ENCODE measurements at regions not wholly inside any gene's neighbourhood (a gene's known extent, or its start where the extent isn't known, plus 50 kb on each side); places are given as distances from the start of the nearest gene placed in this dataset.

GRCh38 chr5:133889271-133889905, 79.0 kb downstream of the C5orf15 start (continued):
- TF ChIP-seq RELA (IDR thresholded peaks at IDR 0.05; ENCODE audit: borderline replicate concordance, partially characterized antibody) (no peak), SUZ12 (IDR thresholded peaks at IDR 0.05; ENCODE audit: unreplicated experiment) (no peak), CREB1 (IDR thresholded peaks at IDR 0.05; ENCODE audit: low read depth) (no peak)

- H3K4me3 ChIP-seq = no peak overlapping the region
- H3K4me1 ChIP-seq (ENCODE audit: control insufficient read depth, insufficient read depth, low read length) = no peaks in the 10 kb centered on the region
- no peaks in the 10 kb centered on the region for H4K20me1 ChIP-seq (ENCODE audit: control insufficient read depth, insufficient read depth)
- ChIA-PET SMC1A (ENCODE audit: uncharacterized antibody, unreplicated experiment) (interaction anchor here (2.0 kb wide), 1 partner anchor 46 kb away, joined by 5 read pairs; no protein-coding TSS in a partner anchor), POLR2A (no interaction called here), RAD21 (ENCODE audit: unreplicated experiment) (interaction anchor here (0.6 to 1.4 kb wide), 3 partner anchors 20 to 48 kb away, joined by 3 to 6 read pairs (median 4); no protein-coding TSS in a partner anchor), CTCF (no interaction called here)
- H3K36me3 ChIP-seq (ENCODE audit: control insufficient read depth in 2 of 2, insufficient read depth in 2 of 2, low read length in 1 of 2) = no peaks in the 10 kb centered on the region
- no peak overlapping the region for H3K4me2 ChIP-seq (ENCODE audit: control insufficient read depth, insufficient read depth)
- no peaks in the 10 kb centered on the region for H3K27me3 ChIP-seq (replicated peaks in 1 of 2; ENCODE audit: control insufficient read depth in 2 of 2, insufficient read depth in 2 of 2, low read length in 1 of 2)
- no peak overlapping the region for H2AFZ ChIP-seq (ENCODE audit: control insufficient read depth, low read depth, low read length)
- DNase-seq (ENCODE audit: low read depth, low spot score) = no peak
- no peak overlapping the region for H3K9ac ChIP-seq (ENCODE audit: control insufficient read depth, insufficient read depth, low read length)
- TF ChIP-seq ZBTB33 (IDR thresholded peaks at IDR 0.05) (no peak), BCL11A (IDR thresholded peaks at IDR 0.05; ENCODE audit: low read depth, low read length) (no peak)
- WGBS (ENCODE audit: insufficient coverage, insufficient replicate concordance, low lambda C conversion rate, missing lambda C conversion rate) = 66% methylated on average over 3 of the region's 3 CpGs
- H3K27ac ChIP-seq (ENCODE audit: control insufficient read depth, insufficient read depth) = no peak overlapping the region
- no peaks in the 10 kb centered on the region for H3K79me2 ChIP-seq (ENCODE audit: control insufficient read depth, insufficient read depth, low read length)
- intact Hi-C loops (cut with micrococcal nuclease; ENCODE audit: unreplicated experiment) = no loop called here
- in situ Hi-C loops (cut with MboI) = no loop called here
- ATAC-seq = no peak
- no peak for FAIRE-seq
- no TSS peak for BruUV-seq (replicated peaks)
- no peaks in the 10 kb centered on the region for H3K9me3 ChIP-seq (replicated peaks; ENCODE audit: control insufficient read depth, insufficient read depth, low read length)
Observed at GRCh38 chr5:133888625-133888991, 79.8 kb downstream of the C5orf15 start.
